ENCODE measurements at regions not wholly inside any gene's neighbourhood (a gene's known extent, or its start where the extent isn't known, plus 50 kb on each side); places are given as distances from the start of the nearest gene placed in this dataset.

DNA sequence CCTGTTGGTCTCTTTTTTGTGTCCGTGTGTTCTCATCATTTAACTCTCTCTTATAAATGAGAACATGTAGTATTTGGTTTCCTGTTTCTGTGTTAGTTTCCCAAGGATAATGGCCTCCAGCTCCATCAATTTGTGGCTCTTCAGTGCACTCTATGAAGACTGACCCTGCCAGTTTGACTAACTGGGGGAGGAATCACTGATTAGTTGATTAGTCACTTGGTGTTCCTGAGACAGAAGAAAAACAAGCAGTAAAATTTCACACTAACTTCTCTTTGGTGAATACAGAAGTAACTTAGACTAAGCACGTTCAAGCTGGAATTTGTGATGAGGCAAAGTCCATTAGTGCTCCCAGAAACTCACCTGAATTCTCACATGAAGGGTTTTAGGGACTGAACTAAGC, 495.8 kb upstream of the RORB start:
- Histone ChIP-seq H3K4me3 (ENCODE audit: insufficient read depth, low read depth, low read length) (no peak overlapping the region), H2BK120ac (ENCODE audit: low read depth, low read length) (no peak overlapping the region), H3K23ac (ENCODE audit: low read depth, low read length) (no peak overlapping the region), H2AFZ (replicated peaks; ENCODE audit: low read length, poor library complexity) (no peak overlapping the region), H2BK15ac (ENCODE audit: low read depth, low read length) (no peak overlapping the region), H3K4me2 (ENCODE audit: low read depth, low read length) (no peak overlapping the region), H2AK9ac (replicated peaks; ENCODE audit: low read depth, low read length, poor library complexity) (no peak overlapping the region), H2BK5ac (ENCODE audit: low read depth, low read length, poor library complexity, severe bottlenecking) (no peak overlapping the region), H3K9me3 (ENCODE audit: control insufficient read depth, insufficient read depth, low read length) (peaks cover 2% of the 10 kb centered on the region; the same call in 1 of the 2 replicates), H4K8ac (ENCODE audit: low read depth in 2 of 2, low read length in 2 of 2) (no peak overlapping the region), H4K91ac (ENCODE audit: insufficient read depth, low read depth, low read length) (no peak overlapping the region), H3K36me3 (ENCODE audit: control insufficient read depth, insufficient read depth, low read length) (no peaks in the 10 kb centered on the region), H3K9me1 (ENCODE audit: insufficient read depth, low read length) (no peaks in the 10 kb centered on the region), H2AK5ac (ENCODE audit: low read depth, low read length) (no peak overlapping the region), H3K4me1 (ENCODE audit: control insufficient read depth, insufficient read depth, low read length) (no peaks in the 10 kb centered on the region), H3K18ac (ENCODE audit: low read depth, low read length) (no peak overlapping the region), H3K56ac (ENCODE audit: extremely low read depth, insufficient read depth, low read length) (no peak overlapping the region), H3K4ac (ENCODE audit: low read depth, low read length) (no peak overlapping the region), H3K14ac (replicated peaks; ENCODE audit: low read depth, low read length) (no peak overlapping the region), H4K5ac (ENCODE audit: low read depth, low read length) (no peak overlapping the region), H3K79me1 (ENCODE audit: low read depth in 1 of 2, low read length in 2 of 2) (no peaks in the 10 kb centered on the region), H3K9ac (ENCODE audit: low read depth, low read length) (no peak overlapping the region), H4K20me1 (ENCODE audit: insufficient read depth, low read length) (no peaks in the 10 kb centered on the region), H3K27ac (ENCODE audit: insufficient read depth, low read length) (no peak overlapping the region), H3K27me3 (ENCODE audit: control insufficient read depth, insufficient read depth, low read length) (no peaks in the 10 kb centered on the region), H2BK20ac (ENCODE audit: low read depth, low read length) (no peak overlapping the region)
- DNase-seq (no peak), ATAC-seq (ENCODE audit: low read depth) (no peak)
- WGBS, 2 experiments (ENCODE audit: extremely low coverage in 2 of 2, insufficient read length in 1 of 2), result no CpG with 5 or more reads among the region's 2 CpGs
- intact Hi-C loops (cut with micrococcal nuclease) (no loop called here), dilution Hi-C loops (cut with HindIII; ENCODE audit: low sequenced_read_pairs, unreplicated experiment) (no loop called here), in situ Hi-C loops (cut with MboI; ENCODE audit: low sequenced_read_pairs) (no loop called here)
- ChIA-PET POLR2A (ENCODE audit: unreplicated experiment) (no interaction called here), CTCF (no interaction called here)
- TF ChIP-seq BHLHE40 (IDR thresholded peaks at IDR 0.05; ENCODE audit: low read depth, low read length), result no peak
- TF ChIP-seq CHD1 (IDR thresholded peaks at IDR 0.05; ENCODE audit: low read depth, low read length), result no peak
- TF ChIP-seq MAZ (IDR thresholded peaks at IDR 0.05; ENCODE audit: borderline replicate concordance, low read depth, low read length), result no peak
- no peak for TF ChIP-seq POLR2A (IDR thresholded peaks at IDR 0.05; ENCODE audit: low read depth, low read length)
- TF ChIP-seq, protein P1, sequence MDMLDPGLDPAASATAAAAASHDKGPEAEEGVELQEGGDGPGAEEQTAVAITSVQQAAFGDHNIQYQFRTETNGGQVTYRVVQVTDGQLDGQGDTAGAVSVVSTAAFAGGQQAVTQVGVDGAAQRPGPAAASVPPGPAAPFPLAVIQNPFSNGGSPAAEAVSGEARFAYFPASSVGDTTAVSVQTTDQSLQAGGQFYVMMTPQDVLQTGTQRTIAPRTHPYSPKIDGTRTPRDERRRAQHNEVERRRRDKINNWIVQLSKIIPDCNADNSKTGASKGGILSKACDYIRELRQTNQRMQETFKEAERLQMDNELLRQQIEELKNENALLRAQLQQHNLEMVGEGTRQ (IDR thresholded peaks at IDR 0.05; ENCODE audit: low read depth, low read length), result no peak
- TF ChIP-seq RAD21 (IDR thresholded peaks at IDR 0.05; ENCODE audit: low read length), result no peak
- TF ChIP-seq, protein P2, sequence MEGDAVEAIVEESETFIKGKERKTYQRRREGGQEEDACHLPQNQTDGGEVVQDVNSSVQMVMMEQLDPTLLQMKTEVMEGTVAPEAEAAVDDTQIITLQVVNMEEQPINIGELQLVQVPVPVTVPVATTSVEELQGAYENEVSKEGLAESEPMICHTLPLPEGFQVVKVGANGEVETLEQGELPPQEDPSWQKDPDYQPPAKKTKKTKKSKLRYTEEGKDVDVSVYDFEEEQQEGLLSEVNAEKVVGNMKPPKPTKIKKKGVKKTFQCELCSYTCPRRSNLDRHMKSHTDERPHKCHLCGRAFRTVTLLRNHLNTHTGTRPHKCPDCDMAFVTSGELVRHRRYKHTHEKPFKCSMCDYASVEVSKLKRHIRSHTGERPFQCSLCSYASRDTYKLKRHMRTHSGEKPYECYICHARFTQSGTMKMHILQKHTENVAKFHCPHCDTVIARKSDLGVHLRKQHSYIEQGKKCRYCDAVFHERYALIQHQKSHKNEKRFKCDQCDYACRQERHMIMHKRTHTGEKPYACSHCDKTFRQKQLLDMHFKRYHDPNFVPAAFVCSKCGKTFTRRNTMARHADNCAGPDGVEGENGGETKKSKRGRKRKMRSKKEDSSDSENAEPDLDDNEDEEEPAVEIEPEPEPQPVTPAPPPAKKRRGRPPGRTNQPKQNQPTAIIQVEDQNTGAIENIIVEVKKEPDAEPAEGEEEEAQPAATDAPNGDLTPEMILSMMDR (conservative IDR thresholded peaks at IDR 0.05; ENCODE audit: low read depth, low read length), result no peak
- no peak for TF ChIP-seq SMC3 (IDR thresholded peaks at IDR 0.05; ENCODE audit: low read depth, low read length)
- no peak for TF ChIP-seq MXI1 (IDR thresholded peaks at IDR 0.05; ENCODE audit: borderline replicate concordance, low read depth, low read length)
- TF ChIP-seq FOS (IDR thresholded peaks at IDR 0.05; ENCODE audit: low read depth, low read length), result no peak
- TF ChIP-seq, protein P3, sequence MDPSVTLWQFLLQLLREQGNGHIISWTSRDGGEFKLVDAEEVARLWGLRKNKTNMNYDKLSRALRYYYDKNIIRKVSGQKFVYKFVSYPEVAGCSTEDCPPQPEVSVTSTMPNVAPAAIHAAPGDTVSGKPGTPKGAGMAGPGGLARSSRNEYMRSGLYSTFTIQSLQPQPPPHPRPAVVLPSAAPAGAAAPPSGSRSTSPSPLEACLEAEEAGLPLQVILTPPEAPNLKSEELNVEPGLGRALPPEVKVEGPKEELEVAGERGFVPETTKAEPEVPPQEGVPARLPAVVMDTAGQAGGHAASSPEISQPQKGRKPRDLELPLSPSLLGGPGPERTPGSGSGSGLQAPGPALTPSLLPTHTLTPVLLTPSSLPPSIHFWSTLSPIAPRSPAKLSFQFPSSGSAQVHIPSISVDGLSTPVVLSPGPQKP (IDR thresholded peaks at IDR 0.05; ENCODE audit: borderline replicate concordance, low read depth, low read length), result no peak
- no peak for TF ChIP-seq RFX5 (IDR thresholded peaks at IDR 0.05; ENCODE audit: low read depth, low read length)
- TF ChIP-seq CEBPB (IDR thresholded peaks at IDR 0.05; ENCODE audit: low read depth, low read length), result no peak
- TF ChIP-seq MAFK (IDR thresholded peaks at IDR 0.05; ENCODE audit: low read depth, low read length), result no peak
- TF ChIP-seq RCOR1 (IDR thresholded peaks at IDR 0.05; ENCODE audit: insufficient replicate concordance, low read length), result no peak
- no peak for TF ChIP-seq NFE2L2 (IDR thresholded peaks at IDR 0.05; ENCODE audit: low read depth, low read length)
- no TSS peak for BruUV-seq (replicated peaks)

Measured in IMR-90 (cell line).